Activated T-helper 17 cell treated with anti-CD3 and anti-CD28 coated beads, Interleukin-2, amount 50 U/mL, for 72 hours (primary cell): ENCODE measurements at regions not wholly inside any gene's neighbourhood (a gene's known extent, or its start where the extent isn't known, plus 50 kb on each side); places are given as distances from the start of the nearest gene placed in this dataset.
"Not testable (repeated sequence)": the region's sequence is repeated elsewhere in the genome, so short reads cannot be mapped to it uniquely, and the experiment has no call there.

Source experiments
- ATAC-seq: fragments of 150-1000 bp; cut with Tn5 transposase; replicated peaks from 2 replicates; pipeline ENCODE4 v1.10.0; 2021; ENCODE audit warnings: mild to moderate bottlenecking, moderate library complexity
- H3K27ac Mint-ChIP-seq: one replicate; pipeline ENCODE4 v1.8.0; 2022; ENCODE audit warnings: mixed read lengths
- H3K27me3 Mint-ChIP-seq: one replicate; pipeline ENCODE4 v1.8.0; 2022; ENCODE audit warnings: mixed read lengths
- H3K36me3 Mint-ChIP-seq: one replicate; pipeline ENCODE4 v1.8.0; 2022; ENCODE audit warnings: low read depth, mild to moderate bottlenecking, mixed read lengths
- H3K4me1 Mint-ChIP-seq: one replicate; pipeline ENCODE4 v1.8.0; 2022; ENCODE audit warnings: mixed read lengths
- H3K4me3 Mint-ChIP-seq: one replicate; pipeline ENCODE4 v1.8.0; 2022; ENCODE audit warnings: mild to moderate bottlenecking, mixed read lengths
- H3K9me3 Mint-ChIP-seq: one replicate; pipeline ENCODE4 v1.8.0; 2022; ENCODE audit warnings: mixed read lengths

DNA sequence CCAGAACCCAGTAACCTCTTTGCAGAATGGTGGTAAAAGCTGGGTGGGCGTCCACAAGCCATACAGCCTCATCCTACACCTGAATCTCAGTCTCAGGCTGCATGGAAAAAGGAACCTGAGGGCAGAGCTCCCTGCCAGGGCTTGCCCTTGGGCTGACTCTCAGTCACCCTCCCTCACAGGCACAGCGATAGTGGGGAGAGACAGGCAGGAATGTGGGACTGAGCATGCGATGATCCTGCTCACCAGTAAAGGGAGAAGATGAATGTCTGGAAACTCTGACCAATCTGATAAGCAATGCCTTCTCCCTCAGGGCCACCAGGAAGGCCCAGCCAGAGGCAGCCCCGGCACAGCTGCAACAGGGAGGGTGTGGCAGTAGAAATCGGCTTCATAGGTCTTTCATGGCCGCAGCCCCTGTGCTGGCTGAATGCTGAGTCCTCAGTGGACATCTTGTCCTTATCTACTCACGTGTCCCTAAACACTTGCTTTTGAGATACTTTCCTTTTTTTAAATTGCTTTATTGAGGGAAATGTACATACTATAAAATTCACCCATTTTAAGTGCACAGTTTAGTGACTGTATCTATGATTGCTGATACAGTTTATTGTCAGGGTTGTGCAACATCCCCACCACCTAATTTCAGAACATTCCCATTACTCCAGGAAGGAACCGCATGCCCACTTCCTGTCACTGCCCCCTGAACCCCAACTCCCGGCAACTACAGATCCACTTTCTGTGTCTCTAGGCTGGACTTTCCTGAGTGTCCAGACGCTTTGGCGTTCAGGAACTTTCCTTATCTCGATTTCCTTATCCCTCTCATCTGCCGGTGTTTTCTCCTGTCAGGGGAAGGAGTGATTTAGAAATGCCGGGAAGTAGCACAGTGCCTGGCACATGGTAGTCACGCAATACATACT lies 258.1 kb downstream of the PCNX1 start:
- H3K27ac Mint-ChIP-seq: no peak overlapping the region
- no peaks in the 10 kb centered on the region for H3K36me3 Mint-ChIP-seq
- peaks cover 10% of the 10 kb centered on the region for H3K4me1 Mint-ChIP-seq
- ATAC-seq: no peak
- H3K27me3 Mint-ChIP-seq: peaks cover 8% of the 10 kb centered on the region
- H3K4me3 Mint-ChIP-seq: no peak overlapping the region
- H3K9me3 Mint-ChIP-seq: peaks cover 3% of the 10 kb centered on the region

- Mint-ChIP-seq H3K4me3 (no peak overlapping the region), H3K36me3 (no peaks in the 10 kb centered on the region), H3K27ac (no peak overlapping the region), H3K27me3 (peaks cover 10% of the 10 kb centered on the region), H3K9me3 (no peaks in the 10 kb centered on the region), H3K4me1 (peaks cover 10% of the 10 kb centered on the region)
- ATAC-seq: no peak
These were observed 259.1 kb downstream of the PCNX1 start for GRCh38 chr14:71166180-71166837.

DNA sequence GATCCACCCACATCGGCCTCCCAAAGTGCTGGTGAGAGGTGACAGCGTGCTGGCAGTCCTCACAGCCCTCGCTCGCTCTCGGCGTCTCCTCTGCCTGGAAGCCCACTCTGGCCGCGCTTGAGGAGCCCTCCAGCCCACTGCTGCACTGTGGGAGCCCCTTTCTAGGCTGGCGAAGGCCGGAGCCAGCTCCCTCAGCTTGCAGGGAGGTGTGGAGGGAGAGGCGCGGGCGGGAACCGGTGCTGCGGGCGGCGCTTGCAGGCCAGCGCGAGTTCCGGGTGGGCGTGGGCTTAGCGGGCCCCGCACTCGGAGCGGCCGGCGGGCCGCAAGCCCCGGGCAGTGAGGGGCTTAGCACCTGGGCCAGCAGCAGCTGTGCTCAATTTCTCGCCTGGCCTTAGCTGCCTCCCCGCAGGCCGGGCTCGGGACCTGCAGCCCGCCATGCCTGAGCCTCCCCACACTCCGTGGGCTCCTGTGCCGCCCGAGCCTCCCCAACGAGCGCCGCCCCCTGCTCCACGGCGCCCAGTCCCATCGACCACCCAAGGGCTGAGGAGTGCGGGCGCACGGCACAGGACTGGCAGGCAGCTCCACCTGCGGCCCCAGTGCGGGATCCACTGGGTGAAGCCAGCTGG lies 260.2 kb downstream of the PCNX1 start:
- not testable (repeated sequence) for H3K36me3 Mint-ChIP-seq, ATAC-seq, H3K9me3 Mint-ChIP-seq, H3K27ac Mint-ChIP-seq, H3K4me1 Mint-ChIP-seq
- H3K4me3 Mint-ChIP-seq: peak overlapping the region; percentile 78
- peaks cover 14% of the 10 kb centered on the region for H3K27me3 Mint-ChIP-seq

DNA sequence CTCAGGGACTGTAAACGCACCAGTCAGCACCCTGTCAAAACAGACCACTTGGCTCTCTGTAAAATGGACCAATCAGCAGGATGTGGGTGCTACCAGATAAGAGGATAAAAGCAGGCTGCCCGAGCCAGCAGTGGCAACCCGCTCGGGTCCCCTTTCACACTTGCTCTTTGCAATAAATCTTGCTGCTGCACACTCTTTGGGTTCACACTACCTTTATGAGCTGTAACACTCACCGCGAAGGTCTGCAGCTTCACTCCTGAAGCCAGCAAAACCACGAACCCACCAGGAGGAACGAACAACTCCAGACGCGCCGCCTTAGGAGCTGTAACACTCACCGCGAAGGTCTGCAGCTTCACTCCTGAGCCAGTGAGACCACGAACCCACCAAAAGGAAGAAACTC lies 260.9 kb downstream of the PCNX1 start:
- H3K27me3 Mint-ChIP-seq: peaks cover 19% of the 10 kb centered on the region

GRCh38 chr14:71168564-71169427 lies 261.5 kb downstream of the PCNX1 start:
- Mint-ChIP-seq H3K27ac (peak overlapping the region; percentile 75), H3K4me3 (peak overlapping the region; percentile 78), H3K4me1 (peaks cover 10% of the 10 kb centered on the region), H3K36me3 (no peaks in the 10 kb centered on the region), H3K27me3 (peaks cover 20% of the 10 kb centered on the region), H3K9me3 (no peaks in the 10 kb centered on the region)
- ATAC-seq: peak; percentile 81

More for the DNA sequence above, 260.9 kb downstream of the PCNX1 start:
- not testable (repeated sequence) for H3K4me1 Mint-ChIP-seq, H3K9me3 Mint-ChIP-seq, H3K36me3 Mint-ChIP-seq
- ATAC-seq: peak; percentile 55
- H3K4me3 Mint-ChIP-seq: peak overlapping the region; percentile 78
- peak overlapping the region; percentile 75 for H3K27ac Mint-ChIP-seq

- H3K36me3 Mint-ChIP-seq: no peaks in the 10 kb centered on the region
- ATAC-seq: no peak
- no peak overlapping the region for H3K4me3 Mint-ChIP-seq
- H3K9me3 Mint-ChIP-seq: no peaks in the 10 kb centered on the region
- peaks cover 10% of the 10 kb centered on the region for H3K4me1 Mint-ChIP-seq
- H3K27ac Mint-ChIP-seq: no peak overlapping the region
- H3K27me3 Mint-ChIP-seq: peaks cover 20% of the 10 kb centered on the region
These were observed 262.6 kb downstream of the PCNX1 start for GRCh38 chr14:71169861-71170260.

DNA sequence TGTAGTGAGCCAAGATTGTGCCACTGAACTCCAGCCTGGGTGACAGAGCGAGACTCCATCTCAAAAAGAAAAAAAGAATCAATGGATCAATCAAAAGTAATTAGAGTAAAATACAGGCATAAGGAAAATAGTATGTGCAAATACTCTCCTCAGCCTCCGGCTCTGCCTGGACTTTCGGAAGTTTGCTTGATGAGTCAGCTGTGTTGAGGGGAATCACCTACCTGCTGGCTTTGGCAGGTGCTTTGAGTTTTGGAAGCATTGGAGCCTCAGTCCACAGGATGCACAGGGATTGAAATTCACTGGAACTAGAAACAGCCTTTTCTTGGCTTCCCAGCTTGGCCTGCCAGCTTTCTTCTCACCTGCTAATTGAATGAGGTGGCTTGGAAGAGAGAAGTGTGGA lies 268.2 kb downstream of the PCNX1 start:
- H3K4me1 Mint-ChIP-seq: no peaks in the 10 kb centered on the region
- no peak for ATAC-seq
- no peaks in the 10 kb centered on the region for H3K36me3 Mint-ChIP-seq
- H3K27ac Mint-ChIP-seq: no peak overlapping the region
- H3K4me3 Mint-ChIP-seq: no peak overlapping the region
- no peaks in the 10 kb centered on the region for H3K9me3 Mint-ChIP-seq
- peaks cover 12% of the 10 kb centered on the region for H3K27me3 Mint-ChIP-seq

DNA sequence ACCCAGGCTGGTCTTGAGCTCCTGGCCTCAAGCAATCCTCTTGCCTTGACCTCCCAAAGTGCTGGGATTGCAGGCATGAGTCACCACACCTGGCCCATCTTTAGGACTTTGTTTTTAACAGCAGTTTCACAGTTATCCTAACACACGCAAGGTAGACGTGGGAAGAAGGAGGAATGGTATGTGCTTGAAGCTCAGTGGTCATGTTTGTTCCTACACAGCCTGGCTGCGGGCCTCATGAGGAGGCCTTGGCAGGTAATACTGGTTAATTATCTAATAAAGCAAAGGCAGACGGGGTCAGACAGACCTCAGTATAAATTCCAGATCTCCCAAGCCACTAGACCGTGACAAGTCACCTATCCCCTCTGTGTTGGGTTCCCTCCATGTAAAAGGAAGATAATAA lies 271.8 kb downstream of the PCNX1 start:
- Mint-ChIP-seq H3K36me3 (no peaks in the 10 kb centered on the region), H3K27ac (no peak overlapping the region), H3K27me3 (peaks cover 4% of the 10 kb centered on the region), H3K9me3 (no peaks in the 10 kb centered on the region), H3K4me1 (no peaks in the 10 kb centered on the region), H3K4me3 (no peak overlapping the region)
- no peak for ATAC-seq

- ATAC-seq: no peak
These were observed 273.1 kb downstream of the PCNX1 start for GRCh38 chr14:71180397-71180796.

DNA sequence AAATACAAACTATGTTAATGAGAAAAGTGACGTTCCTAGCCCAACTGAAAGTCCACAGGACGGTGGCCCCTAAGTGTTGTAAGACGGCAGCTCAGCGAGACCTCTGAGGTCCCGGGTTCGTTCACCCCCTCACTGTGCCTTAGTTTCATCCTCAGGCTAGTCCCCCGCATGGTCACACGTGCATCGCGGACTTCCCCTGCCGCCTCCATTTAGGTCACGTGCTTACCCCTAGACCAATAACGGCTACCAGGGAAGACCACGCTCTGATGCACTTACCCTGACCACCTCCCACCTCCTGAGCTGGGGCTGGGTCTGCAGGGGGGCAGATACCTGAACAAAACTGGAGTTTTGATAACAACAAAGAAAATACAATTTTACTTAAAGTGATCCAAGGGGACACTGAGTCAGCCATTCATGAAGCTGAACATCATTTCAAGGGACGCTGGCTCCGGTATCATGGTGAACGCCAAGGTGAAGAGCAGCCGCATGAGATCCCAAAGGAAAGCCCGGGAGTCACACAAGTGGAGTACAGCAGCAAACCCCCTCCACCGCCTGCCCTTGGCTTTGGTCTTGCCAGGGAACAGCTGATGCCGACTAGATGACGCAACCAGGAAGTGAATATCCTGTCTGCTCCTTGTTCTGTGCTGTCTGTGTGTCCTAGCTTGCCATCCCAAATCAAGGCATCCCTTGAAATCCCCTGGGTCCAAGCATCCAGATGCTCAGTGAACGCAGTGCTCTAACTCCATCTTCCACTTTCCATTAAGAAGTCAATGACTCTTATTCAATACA lies 274.1 kb downstream of the PCNX1 start:
- Mint-ChIP-seq H3K4me1 (no peaks in the 10 kb centered on the region), H3K36me3 (no peaks in the 10 kb centered on the region), H3K4me3 (no peak overlapping the region), H3K27me3 (peaks cover 4% of the 10 kb centered on the region), H3K27ac (no peak overlapping the region), H3K9me3 (no peaks in the 10 kb centered on the region)
- no peak for ATAC-seq

More at GRCh38 chr14:71180397-71180796, 273.1 kb downstream of the PCNX1 start:
- H3K4me3 Mint-ChIP-seq: no peak overlapping the region
- H3K9me3 Mint-ChIP-seq: no peaks in the 10 kb centered on the region
- no peaks in the 10 kb centered on the region for H3K4me1 Mint-ChIP-seq
- no peak overlapping the region for H3K27ac Mint-ChIP-seq
- H3K27me3 Mint-ChIP-seq: peaks cover 4% of the 10 kb centered on the region
- no peaks in the 10 kb centered on the region for H3K36me3 Mint-ChIP-seq

DNA sequence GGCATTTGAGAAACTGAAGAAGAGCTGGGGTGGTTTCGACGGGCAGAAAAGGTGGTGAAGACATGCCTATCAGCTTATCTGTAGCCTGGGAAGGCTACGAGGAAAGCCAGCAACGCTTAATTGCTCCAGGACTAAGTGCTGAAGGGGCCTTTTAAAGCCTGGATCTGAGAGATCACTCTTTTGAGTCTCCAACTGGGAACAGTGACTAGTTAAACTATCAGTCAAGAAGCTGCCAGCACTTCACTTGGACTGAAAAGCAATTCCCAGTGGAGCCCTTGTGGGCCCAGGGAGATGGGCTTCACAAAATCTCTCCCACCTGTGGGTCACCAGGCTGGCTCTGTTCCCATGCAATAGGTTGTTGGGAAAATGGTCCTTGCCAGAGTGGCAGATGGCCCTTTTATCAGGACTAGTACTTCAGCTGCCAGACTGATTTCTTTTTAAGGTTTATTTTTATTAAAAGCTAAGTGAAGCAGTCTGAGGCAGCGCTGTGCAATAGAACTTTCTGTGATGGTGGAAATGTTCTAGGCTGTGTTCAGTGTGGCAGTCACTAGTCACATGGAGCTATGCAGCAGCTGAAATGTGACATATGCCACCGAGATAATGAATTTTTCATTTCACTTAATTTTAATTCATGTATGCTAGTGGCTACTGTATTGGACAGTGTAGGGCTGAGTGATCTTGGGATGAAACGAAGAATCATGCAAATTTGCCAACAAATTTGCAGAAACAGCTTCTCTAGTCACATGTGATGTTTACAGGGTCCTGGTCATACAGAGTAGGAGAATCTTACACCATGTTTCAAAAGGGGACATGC lies 276.8 kb downstream of the PCNX1 start:
- H3K9me3 Mint-ChIP-seq: no peaks in the 10 kb centered on the region
- H3K36me3 Mint-ChIP-seq: no peaks in the 10 kb centered on the region
- H3K27ac Mint-ChIP-seq: no peak overlapping the region
- H3K27me3 Mint-ChIP-seq: peaks cover 4% of the 10 kb centered on the region
- no peaks in the 10 kb centered on the region for H3K4me1 Mint-ChIP-seq
- H3K4me3 Mint-ChIP-seq: no peak overlapping the region
- no peak for ATAC-seq

GRCh38 chr14:71185637-71186036 lies 278.4 kb downstream of the PCNX1 start:
- Mint-ChIP-seq H3K9me3 (no peaks in the 10 kb centered on the region), H3K4me1 (no peaks in the 10 kb centered on the region), H3K27ac (no peak overlapping the region), H3K4me3 (no peak overlapping the region), H3K36me3 (no peaks in the 10 kb centered on the region), H3K27me3 (peaks cover 9% of the 10 kb centered on the region)
- ATAC-seq: no peak
